NCI-H82 (cell line): ENCODE measurements at regions not wholly inside any gene's neighbourhood (a gene's known extent, or its start where the extent isn't known, plus 50 kb on each side); places are given as distances from the start of the nearest gene placed in this dataset.
"Not testable (repeated sequence)": the region's sequence is repeated elsewhere in the genome, so short reads cannot be mapped to it uniquely, and the experiment has no call there.

Experiments used
- DNase-seq: peaks from one replicate; lab custom pipeline; 2025; lab: John Stamatoyannopoulos, UW

DNA sequence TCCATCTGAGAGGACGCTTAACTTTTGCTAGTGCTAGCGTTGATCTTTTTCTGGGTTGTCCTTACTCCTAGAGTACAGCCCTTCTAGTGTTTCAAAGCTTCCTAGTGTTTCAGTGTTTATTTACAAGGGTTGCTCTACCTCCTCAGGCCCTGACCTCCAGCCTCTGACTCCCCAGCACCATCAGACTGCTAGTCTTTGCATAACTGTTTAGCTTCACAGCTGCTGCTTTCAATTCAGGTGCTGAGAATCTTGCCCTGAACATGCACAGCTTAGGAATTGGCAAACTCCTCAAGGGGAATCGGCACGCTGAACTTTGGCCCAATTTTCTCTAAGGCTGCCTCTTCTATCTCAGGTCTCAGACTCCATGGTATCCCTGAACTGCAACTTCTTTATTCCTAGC lies 52.9 kb downstream of the OR52B4 start:
- DNase-seq = not testable (repeated sequence)

DNA sequence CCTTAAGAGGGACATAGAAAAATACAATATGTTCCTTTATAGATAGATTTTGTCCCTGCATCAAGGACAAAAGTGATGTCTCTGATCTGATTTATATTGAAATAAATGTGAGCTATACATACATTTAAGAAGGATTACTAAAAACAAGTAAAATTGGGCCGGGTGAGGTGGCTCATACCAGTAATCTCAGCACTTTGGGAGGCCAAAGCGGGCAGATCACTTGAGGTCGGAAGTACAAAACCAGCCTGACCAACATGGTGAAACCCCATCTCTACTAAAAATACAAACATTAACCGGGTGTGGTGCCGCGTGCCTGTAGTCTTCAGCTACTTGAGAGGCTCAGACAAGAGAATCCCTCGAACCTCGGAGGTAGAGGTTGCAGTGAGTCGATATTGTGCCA lies 91.0 kb downstream of the OR52B4 start:
- DNase-seq = not testable (repeated sequence)

DNA sequence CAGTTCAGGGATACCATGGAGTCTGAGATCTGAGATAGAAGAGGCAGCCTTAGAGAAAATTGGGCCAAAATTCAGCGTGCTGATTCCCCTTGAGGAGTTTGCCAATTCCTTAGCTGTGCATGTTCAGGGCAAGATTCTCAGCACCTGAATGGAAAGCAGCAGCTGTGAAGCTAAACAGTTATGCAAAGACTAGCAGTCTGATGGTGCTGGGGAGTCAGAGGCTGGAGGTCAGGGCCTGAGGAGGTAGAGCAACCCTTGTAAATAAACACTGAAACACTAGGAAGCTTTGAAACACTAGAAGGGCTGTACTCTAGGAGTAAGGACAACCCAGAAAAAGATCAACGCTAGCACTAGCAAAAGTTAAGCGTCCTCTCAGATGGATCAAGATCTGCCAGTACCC lies 117.1 kb downstream of the OR52B4 start:
- DNase-seq = not testable (repeated sequence)

DNA sequence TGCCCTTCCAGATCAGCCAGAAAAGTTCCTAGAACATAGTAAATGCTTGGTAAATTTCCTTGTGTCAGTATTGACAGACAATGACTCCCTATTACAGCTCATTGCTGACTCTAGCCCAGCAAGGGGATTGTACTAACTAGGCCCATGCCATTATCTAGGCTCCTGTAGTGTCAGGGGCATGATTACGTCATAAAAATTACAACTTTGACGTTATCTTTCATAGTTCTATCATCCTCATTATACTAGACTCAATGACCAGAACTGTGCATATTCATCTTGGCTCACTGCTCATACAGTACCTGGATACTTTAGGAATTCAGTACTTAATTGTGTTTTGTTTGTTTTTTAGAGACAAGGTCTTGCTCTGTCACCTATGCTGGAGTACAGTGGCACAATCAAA lies 118.7 kb downstream of the OR52B4 start:
- not testable (repeated sequence) for DNase-seq

DNA sequence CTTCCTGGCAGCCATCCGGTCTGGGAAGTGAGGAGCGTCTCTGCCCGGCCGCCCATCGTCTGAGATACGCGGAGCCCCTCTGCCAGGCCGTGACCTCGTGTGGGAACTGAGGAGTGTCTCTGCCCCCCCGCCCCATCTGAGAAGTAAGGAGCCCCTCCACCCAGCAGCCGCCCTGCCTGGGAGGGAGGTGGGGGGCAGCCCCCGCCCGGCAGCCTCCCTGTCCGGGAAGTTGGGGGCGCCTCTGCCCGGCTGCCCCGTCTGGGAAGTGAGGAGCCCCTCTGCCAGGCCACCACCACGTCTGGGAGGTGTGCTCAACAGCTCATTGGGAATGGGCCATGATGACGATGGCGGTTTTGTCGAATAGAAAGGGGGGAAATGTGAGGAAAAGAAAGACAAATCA lies 130.4 kb downstream of the OR52B4 start:
- DNase-seq = not testable (repeated sequence)

DNA sequence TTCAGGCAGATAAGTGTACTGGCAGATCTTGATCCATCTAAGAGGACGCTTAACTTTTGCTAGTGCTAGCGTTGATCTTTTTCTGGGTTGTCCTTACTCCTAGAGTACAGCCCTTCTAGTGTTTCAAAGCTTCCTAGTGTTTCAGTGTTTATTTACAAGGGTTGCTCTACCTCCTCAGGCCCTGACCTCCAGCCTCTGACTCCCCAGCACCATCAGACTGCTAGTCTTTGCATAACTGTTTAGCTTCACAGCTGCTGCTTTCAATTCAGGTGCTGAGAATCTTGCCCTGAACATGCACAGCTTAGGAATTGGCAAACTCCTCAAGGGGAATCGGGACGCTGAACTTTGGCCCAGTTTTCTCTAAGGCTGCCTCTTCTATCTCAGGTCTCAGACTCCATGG lies 124.3 kb downstream of the RRM1 start:
- DNase-seq = not testable (repeated sequence)

DNA sequence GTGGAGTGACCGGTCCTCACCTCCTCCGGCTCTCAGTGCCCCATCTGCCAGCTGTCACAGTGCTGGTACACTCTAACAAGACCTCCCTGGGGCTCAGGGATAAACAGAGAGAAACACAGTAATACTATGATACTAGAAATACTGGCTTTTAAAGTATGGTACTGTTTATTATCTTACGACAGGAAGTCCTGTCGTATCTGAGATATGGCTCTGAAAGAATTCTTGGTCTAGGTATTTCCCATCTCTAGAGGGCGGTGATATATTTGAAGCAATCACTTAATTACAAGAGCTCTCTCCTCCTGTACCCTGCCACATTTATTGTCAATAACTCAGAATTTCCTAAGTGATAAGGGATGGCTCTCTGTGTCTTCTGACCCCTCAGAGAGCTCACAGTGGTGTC lies 119.1 kb downstream of the RRM1 start:
- no peak for DNase-seq

DNA sequence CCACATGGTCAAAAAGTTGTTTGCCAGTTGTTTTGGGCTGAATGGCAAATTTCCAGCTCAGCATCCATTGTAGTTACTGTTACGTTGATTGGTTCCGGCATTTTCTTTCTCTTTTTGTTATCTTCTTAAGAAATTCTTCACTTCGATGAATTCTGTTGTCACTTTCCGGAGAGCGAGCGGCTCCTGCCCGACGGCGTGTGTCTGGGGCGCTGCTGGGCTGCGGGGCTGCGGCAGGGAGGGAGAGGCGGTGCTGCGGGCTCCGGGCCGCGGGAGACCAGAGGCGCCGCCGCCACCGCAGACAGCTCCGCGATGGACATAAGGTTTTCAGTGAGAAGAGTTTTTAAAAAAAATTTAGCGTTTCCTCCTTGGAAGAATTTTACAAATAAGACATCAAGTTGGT lies 117.4 kb downstream of the RRM1 start:
- no peak for DNase-seq

DNA sequence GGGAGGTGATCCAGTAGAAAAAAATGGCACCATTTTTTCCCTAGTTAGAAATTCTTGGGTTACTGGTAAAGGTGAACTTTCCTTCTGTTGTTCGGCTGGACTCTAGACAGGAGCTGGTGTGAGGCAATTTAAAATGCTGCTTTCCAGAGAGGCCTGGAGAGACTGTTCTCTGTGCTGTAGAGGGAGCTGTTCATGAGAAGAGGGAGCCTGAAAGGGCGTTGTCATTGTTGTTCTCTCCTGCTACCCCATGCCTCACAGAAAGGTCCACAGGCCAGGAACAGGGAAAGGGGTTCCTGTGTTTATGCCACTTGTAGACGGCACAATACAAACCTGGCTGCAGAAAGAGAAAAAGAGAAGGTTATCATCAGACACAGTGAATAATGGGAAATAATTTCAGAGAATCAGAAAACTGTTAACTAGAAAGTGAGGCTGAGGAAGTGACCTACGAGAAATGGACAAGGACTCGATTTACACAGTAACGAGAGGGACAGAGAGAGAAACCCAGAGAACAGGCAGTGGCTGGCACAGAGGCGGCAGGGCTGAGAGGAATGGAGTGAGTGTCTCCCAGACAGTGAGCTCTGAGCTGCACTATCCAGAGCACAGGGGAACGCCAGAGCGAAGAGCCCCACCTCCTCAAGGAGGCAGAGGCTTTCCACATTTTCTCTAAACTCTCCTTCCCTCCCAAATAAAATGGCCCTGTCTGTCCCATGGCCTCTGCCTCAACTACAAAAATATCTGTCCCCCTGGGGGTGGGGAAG lies 109.2 kb downstream of the RRM1 start:
- DNase-seq = peak; percentile 25

DNA sequence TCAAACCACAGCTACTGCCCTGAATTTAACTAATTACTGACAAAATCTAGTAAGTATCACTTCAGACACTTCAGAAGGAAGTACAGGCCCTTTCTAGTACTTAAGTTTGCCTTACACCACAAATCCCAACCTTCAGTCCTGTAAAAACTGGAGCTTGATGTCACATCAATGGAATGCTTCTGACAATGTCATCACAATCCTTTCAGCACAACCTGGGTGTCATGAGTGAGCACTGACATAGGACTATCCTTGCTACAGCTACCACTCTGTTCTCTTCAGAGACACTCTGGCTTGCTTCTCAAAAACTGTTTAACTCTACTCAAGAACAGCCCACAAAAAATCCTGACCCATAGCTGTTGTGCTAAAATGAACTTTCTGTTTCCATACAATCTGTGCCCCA lies 108.2 kb downstream of the RRM1 start:
- DNase-seq = no peak

DNA sequence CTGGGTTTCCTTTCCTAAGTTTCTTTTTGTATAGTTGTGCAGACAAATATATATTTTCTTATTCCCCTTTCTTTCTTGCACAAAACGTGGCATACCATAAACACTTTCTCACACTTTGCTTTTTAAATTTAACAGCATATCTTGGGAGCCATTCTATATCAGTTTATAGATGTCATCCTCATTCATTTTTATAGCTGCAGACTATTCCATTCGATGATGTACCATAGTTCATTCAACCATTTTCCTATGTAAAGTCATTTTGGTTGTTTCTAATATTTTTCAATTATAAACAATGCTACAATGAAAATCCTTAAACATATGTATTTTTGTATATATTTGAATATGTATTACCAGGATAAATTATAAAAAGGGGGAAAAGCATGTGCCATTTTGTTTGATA lies 102.5 kb downstream of the RRM1 start:
- no peak for DNase-seq

DNA sequence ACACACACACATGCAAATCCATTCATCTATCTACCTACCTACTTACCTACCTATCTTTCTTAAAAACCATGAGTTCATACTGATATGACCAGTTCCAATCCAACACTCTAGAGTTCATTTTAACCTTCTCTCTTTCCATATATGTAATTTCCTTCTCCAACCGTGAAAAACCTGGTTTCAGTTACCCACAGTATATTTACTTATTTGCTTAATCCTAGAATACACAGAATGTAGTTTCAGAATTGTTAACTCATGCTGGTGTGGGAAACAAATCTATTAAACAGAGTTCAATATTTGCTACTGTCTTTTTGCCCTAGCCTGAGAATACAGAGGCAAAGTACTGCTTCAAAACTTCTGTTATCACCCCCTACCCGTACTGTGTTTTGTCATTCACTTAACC lies 101.3 kb downstream of the RRM1 start:
- DNase-seq = no peak

DNA sequence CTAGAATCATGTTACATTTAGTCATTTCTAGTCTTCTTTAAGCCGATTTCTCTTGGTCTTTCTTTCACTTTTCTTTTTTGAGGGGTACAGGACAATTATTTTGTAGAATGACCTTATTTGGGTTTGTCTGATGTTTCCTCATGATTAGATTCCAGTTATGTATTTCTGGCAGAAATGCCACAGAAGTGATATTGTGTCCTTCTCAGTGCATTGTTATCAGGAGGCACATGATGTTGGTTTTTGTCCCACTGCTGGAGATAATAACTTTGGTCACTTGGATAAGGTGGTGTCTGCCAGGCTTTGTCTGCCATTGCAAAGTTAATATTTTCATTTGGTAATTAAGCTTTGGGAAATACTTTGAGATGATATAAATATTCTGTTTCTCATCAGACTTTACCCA lies 100.3 kb downstream of the RRM1 start:
- DNase-seq = no peak

DNA sequence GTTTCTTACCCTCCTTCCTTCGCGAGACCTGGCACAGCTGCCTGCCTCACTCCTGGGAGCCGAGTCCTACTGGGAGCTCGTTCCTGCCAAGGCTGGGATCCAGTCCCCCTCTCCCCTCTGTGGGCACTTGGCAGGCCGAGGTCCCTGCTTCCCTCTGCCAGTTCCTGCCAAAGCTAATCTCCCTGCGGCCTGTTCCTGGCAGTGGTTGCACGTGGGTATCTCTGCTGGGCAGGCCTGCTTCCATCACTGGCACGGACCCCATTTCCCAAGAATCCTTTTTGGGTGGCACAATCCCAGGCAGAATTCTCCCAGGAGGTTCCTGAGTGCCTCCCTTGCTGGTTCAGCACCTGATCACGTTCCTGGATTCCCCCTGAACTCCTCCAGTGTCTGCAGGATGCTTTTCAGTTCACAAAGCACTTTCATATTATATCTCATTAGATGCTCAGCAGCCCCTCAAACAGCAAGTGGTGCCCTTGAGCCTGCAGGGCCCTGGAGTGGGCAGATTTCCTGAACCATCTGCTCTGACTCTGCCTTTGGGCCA lies 96.5 kb downstream of the RRM1 start:
- DNase-seq = no peak

DNA sequence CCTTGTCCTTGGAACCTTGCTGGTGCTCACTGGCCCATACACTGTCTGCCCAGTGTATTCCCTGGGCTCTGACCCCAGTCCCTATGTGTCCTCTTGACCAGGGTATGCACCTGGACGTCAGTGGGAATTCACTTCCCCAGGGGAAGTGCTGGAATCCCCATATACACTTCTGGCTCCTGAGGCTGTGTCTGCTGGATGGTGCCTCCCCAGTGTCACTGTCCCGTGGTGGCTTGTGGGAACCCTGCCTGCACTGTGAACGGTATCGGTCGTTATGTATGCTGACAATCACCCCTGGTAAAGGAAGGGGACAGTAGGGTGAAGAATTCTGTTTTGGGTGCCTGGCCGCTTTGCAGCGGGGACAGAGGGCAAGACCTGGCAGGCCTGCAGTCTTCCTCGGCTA lies 95.9 kb downstream of the RRM1 start:
- DNase-seq = no peak

DNA sequence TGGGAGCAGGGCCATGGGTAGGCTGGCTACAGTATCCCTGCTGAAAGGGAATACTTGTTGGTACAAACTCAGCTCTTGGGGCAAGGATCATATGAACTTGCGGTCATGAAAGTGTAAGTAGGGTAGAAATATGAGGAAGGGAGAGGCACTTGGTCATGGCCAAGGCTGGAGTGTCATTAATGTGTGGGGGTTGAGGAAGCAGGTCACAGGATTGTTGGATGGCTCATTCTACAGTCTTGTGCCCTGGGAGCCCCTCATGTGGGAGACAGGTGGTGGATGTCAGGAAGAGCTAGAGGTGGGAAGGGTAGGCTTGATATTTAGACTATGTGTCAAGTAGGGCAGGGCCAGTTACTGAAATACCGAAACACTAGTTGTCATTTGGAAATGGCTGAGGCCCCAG lies 95.5 kb downstream of the RRM1 start:
- DNase-seq = no peak
